Muscle of back (tissue), 3 donors: ENCODE measurements at regions not wholly inside any gene's neighbourhood (a gene's known extent, or its start where the extent isn't known, plus 50 kb on each side); places are given as distances from the start of the nearest gene placed in this dataset.
"Not testable (repeated sequence)": the region's sequence is repeated elsewhere in the genome, so short reads cannot be mapped to it uniquely, and the experiment has no call there.

Experiments used
- DNase-seq, 3 donors: peaks; one replicate each; pipeline versions ENCODE4 v3.0.0 to v3.0.0-alpha.2; 2013

GRCh38 chr7:106583706-106584690 lies 77.0 kb downstream of the CCDC71L start:
- DNase-seq, result no peak

GRCh38 chr7:106583100-106583499 lies 77.9 kb downstream of the CCDC71L start:
- peak in 1 of 3 donors; percentile 74 for DNase-seq

- no peak for DNase-seq
Measured at GRCh38 chr7:106582365-106582764, 78.6 kb downstream of the CCDC71L start.

GRCh38 chr7:106579086-106579485 lies 81.9 kb downstream of the CCDC71L start:
- DNase-seq, result not testable (repeated sequence)

- DNase-seq, result no peak
Measured at GRCh38 chr7:106575138-106575823, 85.7 kb downstream of the CCDC71L start.

- no peak for DNase-seq
Measured at GRCh38 chr7:106573738-106574137, 87.2 kb downstream of the CCDC71L start.

- no peak for DNase-seq
Measured at GRCh38 chr7:106573125-106573663, 87.8 kb downstream of the CCDC71L start.

GRCh38 chr7:106572394-106573124 lies 88.4 kb downstream of the CCDC71L start:
- no peak for DNase-seq

GRCh38 chr7:106571563-106571962 lies 89.4 kb downstream of the CCDC71L start:
- no peak for DNase-seq

GRCh38 chr7:106570948-106571418 lies 90.0 kb downstream of the CCDC71L start:
- DNase-seq, result no peak

- DNase-seq, result no peak
Measured at GRCh38 chr7:106570146-106570545, 90.8 kb downstream of the CCDC71L start.

- DNase-seq, result no peak
Measured at GRCh38 chr7:106569500-106569929, 91.4 kb downstream of the CCDC71L start.

GRCh38 chr7:106568680-106569499 lies 92.1 kb downstream of the CCDC71L start:
- peak in 1 of 3 donors; percentile 58 for DNase-seq

GRCh38 chr7:106568002-106568679 lies 92.8 kb downstream of the CCDC71L start:
- no peak for DNase-seq

GRCh38 chr7:106567204-106568001 lies 93.6 kb downstream of the CCDC71L start:
- not testable (repeated sequence) for DNase-seq

- peak in 1 of 3 donors; percentile 57 for DNase-seq
Measured at GRCh38 chr7:106566672-106567071, 94.3 kb downstream of the CCDC71L start.

GRCh38 chr7:106566196-106566595 lies 94.8 kb downstream of the CCDC71L start:
- DNase-seq, result peak in 1 of 3 donors; percentile 48

- no peak for DNase-seq
Measured at GRCh38 chr7:106565428-106565827, 95.5 kb downstream of the CCDC71L start.

GRCh38 chr7:106563466-106564150 lies 97.3 kb downstream of the CCDC71L start:
- no peak for DNase-seq
